HG02840 (cell line): ENCODE measurements at regions not wholly inside any gene's neighbourhood (a gene's known extent, or its start where the extent isn't known, plus 50 kb on each side); places are given as distances from the start of the nearest gene placed in this dataset.

ENCODE experiments used
- ATAC-seq: cut with Tn5 transposase; IDR thresholded peaks from one replicate; pipeline ENCODE4 v1.9.1; 2021; ENCODE audit warnings: mild to moderate bottlenecking, moderate library complexity, moderate number of reproducible peaks; ENCODE audit not compliant: unreplicated experiment, low FRiP score

- ATAC-seq, result no peak
These were observed 70.3 kb upstream of the DUSP10 start for GRCh38 chr1:221812088-221812752.

DNA sequence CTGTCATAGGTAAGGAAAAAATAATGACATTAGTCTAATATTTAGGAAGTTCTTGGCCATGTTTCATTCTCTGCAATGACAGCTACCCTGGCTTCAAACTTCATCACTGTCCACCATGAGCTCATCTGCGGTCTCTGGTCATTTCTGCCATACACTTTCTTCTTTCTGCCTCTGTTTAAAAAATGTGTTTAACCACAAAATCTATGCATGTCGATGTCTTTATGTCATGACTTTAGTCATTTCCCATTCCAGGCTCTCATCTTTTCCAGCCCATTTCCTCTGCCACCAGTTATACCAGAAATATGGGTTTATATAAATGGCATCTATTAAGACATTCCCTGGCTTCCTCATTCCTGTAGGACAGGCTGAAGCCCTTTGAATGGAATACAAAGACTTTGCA is 68.5 kb upstream of the DUSP10 start:
- no peak for ATAC-seq

DNA sequence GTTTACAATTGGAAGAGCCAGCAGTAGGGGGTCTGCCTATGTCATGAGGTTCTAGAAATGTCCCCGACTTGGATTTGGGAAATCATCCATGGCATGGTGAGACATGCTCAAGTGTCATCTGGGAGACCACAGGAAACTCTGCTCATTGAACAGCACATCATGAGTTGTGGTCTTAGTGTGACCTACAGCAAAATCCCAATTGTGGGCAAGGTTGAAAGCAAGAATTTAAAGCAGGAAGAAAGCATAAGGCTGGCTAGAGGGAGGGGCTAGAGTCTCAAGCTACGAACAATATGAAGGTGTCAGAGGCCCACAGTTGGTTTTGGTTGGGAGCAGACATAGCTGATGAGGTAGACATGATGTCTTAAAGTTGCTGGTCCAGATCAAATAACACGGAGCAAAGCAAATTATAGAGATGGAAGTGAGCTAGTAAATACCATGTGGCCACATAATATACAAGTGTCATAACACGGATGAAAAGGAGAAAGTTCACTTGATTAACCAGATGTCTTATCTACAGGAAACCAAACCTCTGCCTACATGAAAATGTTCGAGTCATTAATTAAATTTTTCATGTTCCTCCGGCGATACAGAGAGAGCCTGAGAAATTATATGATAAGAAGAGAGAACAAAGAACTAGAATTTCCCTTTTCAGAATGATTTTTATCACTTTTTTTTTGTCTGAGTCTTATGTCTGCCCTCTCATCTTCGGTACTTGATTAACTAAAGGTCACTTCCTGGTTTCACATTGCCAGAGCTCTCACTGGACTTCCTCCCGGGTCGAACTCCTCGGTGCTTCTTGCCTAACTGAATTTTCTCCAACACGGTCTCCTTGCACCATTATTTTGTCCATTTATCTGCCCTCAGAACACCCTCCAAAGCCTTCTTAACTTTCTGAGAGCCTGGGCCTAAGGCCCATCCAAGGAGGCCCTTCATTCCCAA is 67.5 kb upstream of the DUSP10 start:
- no peak for ATAC-seq

DNA sequence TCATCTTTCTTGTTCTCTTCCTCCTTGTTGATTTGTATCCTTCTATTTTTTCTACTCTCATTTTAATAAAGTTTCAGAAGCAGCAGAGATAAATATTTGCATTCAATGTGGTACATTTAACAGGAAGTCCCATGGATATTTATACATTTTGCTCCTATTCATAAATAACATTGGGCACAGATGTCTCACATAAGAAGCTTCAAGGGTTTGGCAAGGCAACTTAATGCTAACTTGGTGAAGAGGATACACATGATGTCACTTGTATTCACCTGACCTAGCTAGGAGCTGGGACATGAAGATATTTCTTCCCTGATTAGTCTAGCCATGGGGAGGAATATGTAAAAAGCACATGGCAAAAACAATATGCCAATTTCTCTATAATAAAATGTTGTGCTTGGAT is 65.1 kb upstream of the DUSP10 start:
- no peak for ATAC-seq

DNA sequence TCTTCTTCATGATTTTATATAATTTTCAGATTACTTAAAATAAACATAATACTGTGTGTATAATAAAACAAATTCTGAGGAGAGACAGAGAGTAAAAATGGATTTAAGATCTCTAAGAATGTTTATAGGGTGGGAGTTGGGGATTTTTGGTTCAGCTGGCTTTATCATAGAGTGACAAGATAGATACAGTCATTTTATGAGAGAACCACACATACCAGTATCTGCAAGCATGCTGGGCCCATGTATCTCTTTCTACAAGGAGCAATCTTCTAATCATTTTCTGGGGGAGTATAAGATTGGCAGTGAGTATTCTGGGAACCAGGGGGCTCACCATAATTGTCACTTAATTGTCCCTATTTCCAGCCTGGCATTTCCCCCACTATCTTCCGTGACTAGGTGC is 64.3 kb upstream of the DUSP10 start:
- ATAC-seq, result no peak

DNA sequence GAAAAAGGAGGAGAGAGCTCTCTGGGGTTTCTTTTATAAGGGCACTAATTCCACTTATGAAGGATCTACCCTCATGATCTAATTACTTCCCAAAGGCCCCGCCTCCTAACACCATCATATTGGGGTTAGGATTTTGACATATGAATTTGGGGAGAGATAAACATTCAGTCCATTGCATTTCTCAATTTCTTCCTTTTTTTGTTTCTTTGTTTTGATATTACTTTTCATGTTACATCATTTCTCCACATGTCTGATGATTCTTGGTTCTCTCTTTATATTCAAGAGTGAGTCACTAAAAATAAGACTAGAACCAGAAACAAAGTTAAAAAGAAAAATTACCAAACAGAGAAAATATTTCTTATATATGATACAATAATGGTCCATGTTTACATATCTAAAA is 63.2 kb upstream of the DUSP10 start:
- ATAC-seq, result no peak

DNA sequence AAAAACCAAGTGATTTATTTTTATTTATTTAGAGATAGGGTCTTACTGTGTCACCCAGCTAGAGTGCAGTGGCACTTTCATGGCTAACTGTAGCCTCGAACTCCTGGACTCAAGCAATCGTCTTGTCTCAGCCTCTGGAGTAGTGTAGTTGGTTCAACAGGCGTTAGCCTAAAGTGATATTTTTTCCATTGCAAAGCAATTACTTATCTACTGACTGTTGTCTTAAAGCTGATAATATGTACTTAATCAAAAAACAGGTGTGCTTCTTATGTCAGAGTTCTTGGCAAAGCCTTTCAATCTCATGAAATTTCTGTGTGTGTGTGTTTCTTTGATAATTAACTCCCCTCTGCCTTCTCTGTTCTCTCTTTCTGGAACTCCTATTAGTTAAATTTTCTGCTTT is 62.4 kb upstream of the DUSP10 start:
- no peak for ATAC-seq

DNA sequence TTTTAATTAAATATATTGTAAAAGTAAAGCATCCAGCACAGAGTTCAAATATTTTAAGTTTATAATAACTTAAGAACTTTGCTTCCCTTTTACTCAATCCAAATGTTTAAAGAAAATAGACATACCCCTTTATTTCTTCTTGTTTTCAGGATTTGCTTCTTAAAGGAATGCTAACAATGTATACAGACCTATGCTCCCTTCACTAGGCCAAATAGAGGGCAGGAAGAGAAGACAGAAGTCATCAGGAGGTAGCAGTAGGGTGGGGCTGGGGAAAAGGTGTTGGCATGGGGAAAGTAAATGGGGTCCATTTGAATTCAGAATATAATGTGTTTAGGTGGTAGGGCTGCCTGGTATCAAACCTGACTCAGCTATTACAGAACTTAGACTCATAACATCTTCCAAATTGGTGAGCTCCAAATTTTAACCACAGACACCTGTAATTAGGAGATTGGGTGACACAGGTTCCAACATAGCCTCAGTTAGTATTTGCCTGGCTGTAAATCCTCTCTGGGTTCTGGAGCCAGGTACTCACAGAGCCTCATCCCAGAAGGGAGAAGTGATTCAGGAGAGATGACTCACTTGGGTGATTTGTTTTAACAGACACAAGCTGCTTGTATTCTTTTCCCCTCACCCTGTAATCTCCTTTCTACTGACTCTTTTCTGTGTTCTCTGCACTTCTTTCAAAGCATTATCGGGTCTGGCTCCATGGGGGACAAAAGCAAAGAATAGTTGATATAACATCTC is 60.1 kb upstream of the DUSP10 start:
- no peak for ATAC-seq

DNA sequence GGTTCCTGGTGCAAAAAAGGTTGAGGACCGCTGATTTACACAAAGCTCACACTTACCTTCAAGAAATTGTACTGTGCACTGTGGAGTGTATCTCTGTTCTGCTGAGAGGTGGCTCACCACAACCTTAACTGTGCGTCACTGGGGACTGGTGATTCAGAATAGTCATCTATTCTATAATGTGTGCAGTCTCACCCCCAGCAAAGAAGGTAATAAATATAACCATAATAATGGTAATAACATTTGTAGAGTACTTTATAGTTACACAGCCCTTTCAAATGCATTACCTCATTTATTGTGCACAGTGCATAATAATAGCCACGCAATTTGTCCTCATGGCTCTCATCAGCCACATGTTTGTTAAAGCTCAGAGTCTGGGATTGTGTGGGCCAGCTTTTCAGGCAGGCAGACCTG is 59.4 kb upstream of the DUSP10 start:
- ATAC-seq, result no peak

- ATAC-seq, result no peak
These were observed 58.9 kb upstream of the DUSP10 start for GRCh38 chr1:221800831-221801230.

- no peak for ATAC-seq
These were observed 55.6 kb upstream of the DUSP10 start for GRCh38 chr1:221797506-221797905.

DNA sequence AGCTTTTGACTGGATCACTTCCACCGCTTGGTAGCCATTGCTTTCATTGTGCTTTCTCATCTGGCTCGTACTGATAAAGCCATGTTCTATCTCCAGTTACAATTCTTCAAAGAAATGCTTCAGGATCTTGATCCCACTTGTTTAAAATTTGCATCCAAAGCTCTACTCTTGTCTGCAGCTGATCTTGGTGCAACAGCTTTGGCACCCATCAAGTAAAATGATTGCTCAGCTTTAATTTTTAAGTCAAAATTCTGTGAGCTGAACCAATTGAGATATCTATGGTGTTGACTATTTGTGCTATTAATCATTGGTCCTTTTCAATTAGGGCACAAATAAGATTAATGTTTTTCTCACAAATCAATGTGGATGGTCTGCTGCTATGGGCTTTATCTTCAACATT is 54.8 kb upstream of the DUSP10 start:
- no peak for ATAC-seq

DNA sequence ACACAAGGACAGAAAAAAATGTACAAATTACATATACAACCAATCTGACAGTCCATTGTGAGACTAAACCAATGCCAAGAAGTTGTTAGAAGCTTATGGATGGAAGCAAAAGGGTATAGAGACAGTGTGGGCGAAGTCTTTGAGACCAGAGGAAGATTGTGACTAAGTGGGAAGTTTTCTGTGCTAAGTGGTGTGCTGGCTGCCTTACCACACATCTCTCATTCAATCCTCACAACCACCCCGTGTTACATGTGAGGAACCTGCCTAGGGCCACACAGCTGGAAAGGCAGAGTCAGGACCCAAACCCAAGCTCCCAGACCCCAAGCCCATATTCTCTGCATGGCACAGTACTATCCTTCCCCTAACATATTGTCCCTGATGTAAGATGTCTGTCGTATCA is 53.5 kb upstream of the DUSP10 start:
- ATAC-seq, result no peak

GRCh38 chr1:221794935-221795334 is 53.0 kb upstream of the DUSP10 start:
- ATAC-seq, result no peak

DNA sequence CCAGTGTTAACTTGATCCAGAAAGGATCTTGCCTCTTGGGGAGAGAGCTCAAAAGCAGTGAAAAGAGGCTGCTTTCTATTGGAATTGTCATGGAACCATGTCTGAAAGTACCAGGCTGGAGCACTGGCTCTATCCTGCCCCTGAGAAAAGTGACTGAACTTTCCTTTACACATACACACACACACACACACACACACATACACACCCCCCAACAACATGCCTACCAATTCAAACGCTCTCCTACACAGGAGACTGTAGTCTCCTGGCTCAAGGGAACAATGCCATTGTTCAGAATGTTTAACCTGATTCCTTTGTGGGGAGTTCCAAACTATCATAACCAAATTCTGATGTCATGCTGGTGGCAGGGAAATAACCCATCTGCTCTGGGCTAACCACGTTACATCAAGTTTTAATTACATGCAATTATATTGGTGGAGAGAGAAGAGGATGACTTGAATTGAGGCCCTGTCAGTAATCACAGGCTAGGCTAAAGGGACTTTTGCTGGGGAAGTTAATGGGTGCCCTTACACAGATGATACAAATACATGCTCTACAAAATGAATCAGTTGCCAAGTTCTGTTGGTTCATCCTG is 52.3 kb upstream of the DUSP10 start:
- ATAC-seq, result peak; percentile 59

DNA sequence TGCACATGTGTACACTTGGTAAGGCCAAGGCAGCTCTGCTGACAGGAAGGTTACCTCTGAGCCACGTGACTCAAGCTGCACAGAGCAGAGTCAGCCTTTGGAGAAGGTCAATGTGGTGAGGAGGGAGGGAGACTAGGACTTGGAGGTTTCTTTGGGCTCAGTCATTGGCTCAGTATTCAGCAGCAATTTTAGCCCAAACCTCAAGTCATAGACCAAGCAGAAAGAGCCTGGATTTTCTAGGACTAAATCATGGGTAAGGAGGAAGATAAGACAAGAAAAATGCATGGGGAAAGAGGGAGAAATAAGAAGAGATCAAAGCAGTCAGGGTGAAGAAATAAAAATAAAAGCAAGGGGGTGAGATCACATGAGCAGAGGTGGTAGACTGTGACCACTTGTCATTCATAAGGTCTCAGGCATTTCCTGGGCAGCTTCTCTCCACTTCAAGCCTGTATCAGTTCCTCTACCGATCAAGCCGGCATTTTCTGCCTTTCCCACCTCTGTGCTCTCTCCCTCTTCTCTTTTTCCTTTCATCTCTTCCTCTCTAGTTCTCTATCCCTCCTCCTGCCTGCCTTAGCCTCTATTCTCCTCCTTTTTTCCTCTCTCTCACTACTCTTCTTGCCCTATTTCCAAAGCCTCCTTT is 51.7 kb upstream of the DUSP10 start:
- ATAC-seq, result peak; percentile 79

- no peak for ATAC-seq
These were observed 50.0 kb upstream of the DUSP10 start for GRCh38 chr1:221791846-221792245.
